Endothelial cell of umbilical vein (primary cell): ENCODE measurements at regions not wholly inside any gene's neighbourhood (a gene's known extent, or its start where the extent isn't known, plus 50 kb on each side); places are given as distances from the start of the nearest gene placed in this dataset.

ENCODE experiments used
- BruUV-seq: library from RNA; stranded (reverse); fragments of 400-500 nt; replicated peaks from 2 replicates; lab custom pipeline; 2021; lab: Mats Ljungman, UMichigan
- CTCF ChIA-PET: fragments of 300-600, 350-600 bp; sonication (Branson Sonifier 250); formaldehyde crosslinking; loops from one replicate; lab custom pipeline; 2021; ENCODE audit warnings: antibody characterized with exemption, inconsistent platforms; lab: Charles Lee
- POLR2A ChIA-PET: fragments of 300-600, 350-600 bp; sonication (Branson Sonifier 250); formaldehyde crosslinking; loops from one replicate; lab custom pipeline; 2021; ENCODE audit warnings: antibody characterized with exemption, inconsistent platforms; lab: Charles Lee
- DNase-seq: peaks from one replicate; pipeline ENCODE4 v3.0.0-alpha.2; 2011; ENCODE audit warnings: low read depth, low spot score
- FAIRE-seq: peaks from 2 replicates; lab custom pipeline; 2011; peaks lifted over from hg19 to GRCh38; lab: Jason Lieb, UNC
- H2AFZ ChIP-seq: 2 replicates; pipeline ENCODE4 v1.6.0; 2012; ENCODE audit warnings: low read depth, low read length, control low read depth, inconsistent platforms
- H3K27ac ChIP-seq: 2 replicates; pipeline ENCODE4 v1.5.1; 2011; ENCODE audit warnings: low read depth, mild to moderate bottlenecking, control low read depth, low read length, moderate library complexity; ENCODE audit not compliant: insufficient read depth
- H3K27me3 ChIP-seq, 2 experiments: 2 replicates each; pipeline versions ENCODE4 v1.6.0 to v1.6.1; 2011; ENCODE audit warnings: low read length in 2 of 2, mixed read lengths in 1 of 2; ENCODE audit not compliant: control insufficient read depth in 2 of 2, insufficient read depth in 2 of 2
- H3K36me3 ChIP-seq, 2 experiments: 2 replicates in 1 of 2; 3 replicates in 1 of 2; pipeline ENCODE4 v1.5.1; 2011; ENCODE audit warnings: low read length in 2 of 2, mild to moderate bottlenecking in 1 of 2, moderate library complexity in 1 of 2; ENCODE audit not compliant: control insufficient read depth in 2 of 2, insufficient read depth in 2 of 2; ENCODE audit errors: extremely low read depth in 1 of 2
- H3K4me1 ChIP-seq: 3 replicates; pipeline ENCODE4 v1.5.1; 2011; ENCODE audit warnings: mild to moderate bottlenecking, low read length; ENCODE audit not compliant: control insufficient read depth, insufficient read depth; ENCODE audit errors: extremely low read depth
- H3K4me2 ChIP-seq: 2 replicates; pipeline ENCODE4 v1.6.1; 2011; ENCODE audit warnings: low read length, control low read depth, mixed read lengths; ENCODE audit not compliant: insufficient read depth
- H3K4me3 ChIP-seq, 3 experiments: fragments of 200-600 bp in 1 of 3; sonication (generic), shearing (Covaris generic) in 1 of 3; replicated peaks in 1 of 3; 2 replicates each; pipeline ENCODE4 v1.5.1; 2011 to 2016; ENCODE audit warnings: control low read depth in 3 of 3, low read length in 3 of 3, mild to moderate bottlenecking in 2 of 3, inconsistent platforms in 1 of 3, low read depth in 1 of 3, moderate library complexity in 1 of 3; ENCODE audit not compliant: insufficient read depth in 1 of 3
- H3K79me2 ChIP-seq: 2 replicates; pipeline ENCODE4 v1.6.0; 2012; ENCODE audit warnings: low read length, inconsistent platforms; ENCODE audit not compliant: control insufficient read depth, insufficient read depth
- H3K9ac ChIP-seq: replicated peaks from 2 replicates; pipeline ENCODE3; 2011; ENCODE audit warnings: low read length, control low read depth; ENCODE audit not compliant: insufficient read depth; ENCODE audit errors: extremely low read depth
- H3K9me1 ChIP-seq: replicated peaks from 3 replicates; pipeline ENCODE4 v1.6.0; 2011; ENCODE audit warnings: mild to moderate bottlenecking, low read length; ENCODE audit not compliant: control insufficient read depth, insufficient read depth; ENCODE audit errors: extremely low read depth
- H3K9me3 ChIP-seq: replicated peaks from 2 replicates; pipeline ENCODE4 v1.5.1; 2012; ENCODE audit warnings: low read length, inconsistent platforms; ENCODE audit not compliant: control insufficient read depth, insufficient read depth
- H4K20me1 ChIP-seq: replicated peaks from 2 replicates; pipeline ENCODE3; 2011; ENCODE audit warnings: mild to moderate bottlenecking, low read length; ENCODE audit not compliant: control insufficient read depth, insufficient read depth; ENCODE audit errors: extremely low read depth
- CTCF ChIP-seq, 2 donors: IDR thresholded peaks; 1 replicate in 1 of 2; 2 replicates in 1 of 2; pipeline ENCODE4 v1.5.1; 2011; ENCODE audit warnings: low read length in 2 of 2, mild to moderate bottlenecking in 2 of 2, moderate library complexity in 2 of 2, control low read depth in 1 of 2, inconsistent platforms in 1 of 2, low read depth in 1 of 2; ENCODE audit not compliant: insufficient read depth in 1 of 2; ENCODE audit errors: extremely low read depth in 1 of 2
- EZH2 ChIP-seq: IDR thresholded peaks from 2 replicates; pipeline ENCODE4 v1.6.1; 2012; ENCODE audit warnings: borderline replicate concordance, low read depth, mild to moderate bottlenecking, moderate library complexity, low read length, inconsistent platforms; ENCODE audit not compliant: severe bottlenecking
- FOS ChIP-seq: IDR thresholded peaks from 2 replicates; pipeline ENCODE4 v1.6.1; 2011; ENCODE audit warnings: mild to moderate bottlenecking, low read length, moderate library complexity, borderline replicate concordance; ENCODE audit not compliant: insufficient read depth
- GATA2 ChIP-seq: IDR thresholded peaks from 2 replicates; pipeline ENCODE4 v1.7.0; 2011; ENCODE audit warnings: low read depth, mild to moderate bottlenecking, moderate library complexity, mixed read lengths, low read length; ENCODE audit not compliant: insufficient read length, insufficient read depth
- JUN ChIP-seq: IDR thresholded peaks from 2 replicates; pipeline ENCODE4 v1.6.1; 2011; ENCODE audit warnings: borderline replicate concordance, low read depth; ENCODE audit not compliant: insufficient read length, insufficient read depth
- MAX ChIP-seq: IDR thresholded peaks from 2 replicates; pipeline ENCODE4 v1.6.1; 2011; ENCODE audit not compliant: insufficient read depth, insufficient read length
- MYC ChIP-seq: IDR thresholded peaks from one replicate; pipeline ENCODE4 v1.6.1; 2011; ENCODE audit warnings: mild to moderate bottlenecking, low read depth, low read length
- POLR2A ChIP-seq: IDR thresholded peaks from 2 replicates; pipeline ENCODE4 v1.6.1; 2012; ENCODE audit warnings: low read depth, mild to moderate bottlenecking, control low read depth, low read length
- POLR2AphosphoS5 ChIP-seq: IDR thresholded peaks from 2 replicates; pipeline ENCODE4 v1.6.1; 2012; ENCODE audit warnings: low read depth, mild to moderate bottlenecking, control low read depth, low read length, moderate library complexity; ENCODE audit not compliant: insufficient read depth
- dilution Hi-C: fragments of 300-500 bp; cut with MboI; formaldehyde crosslinking; loops from one replicate; pipeline ENCODE4 v1.15.0; 2019; ENCODE audit warnings: low sequenced_read_pairs; ENCODE audit not compliant: extremely low pct_ligation_motif_present
- intact Hi-C: fragments of 100-400 bp; cut with micrococcal nuclease; formaldehyde crosslinking; loops from one replicate; pipeline ENCODE4 v1.10.0; 2022

DNA sequence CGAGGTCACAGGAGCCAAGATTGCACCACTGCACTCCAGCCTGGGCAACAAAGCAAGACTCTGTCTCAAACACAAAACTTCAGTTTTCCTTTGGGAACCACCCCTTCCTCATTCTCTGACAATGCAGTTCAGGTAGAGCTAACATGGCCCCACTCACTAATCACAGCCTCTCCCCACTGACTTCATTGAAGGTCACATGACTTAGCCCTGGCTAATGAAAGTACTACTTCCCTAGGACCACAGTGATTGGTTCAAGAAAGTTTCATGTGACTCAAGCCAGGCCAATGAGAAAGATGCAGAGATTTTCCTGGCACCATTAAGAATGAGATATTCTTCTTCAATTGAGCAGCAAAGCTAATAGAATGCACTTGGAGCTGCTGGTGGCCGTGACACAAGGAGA is 67.2 kb upstream of the GPBP1 start:
- no peak for TF ChIP-seq JUN
- TF ChIP-seq POLR2AphosphoS5: no peak
- no peak for TF ChIP-seq MAX
- TF ChIP-seq POLR2A: no peak
- no peaks in the 10 kb centered on the region for H3K9me1 ChIP-seq
- H3K4me2 ChIP-seq: no peak overlapping the region
- peaks cover 2% of the 10 kb centered on the region for H4K20me1 ChIP-seq
- H3K9ac ChIP-seq: no peak overlapping the region
- FAIRE-seq (no peak), DNase-seq (no peak)
- H3K4me1 ChIP-seq: no peaks in the 10 kb centered on the region
- no TSS peak for BruUV-seq
- no peaks in the 10 kb centered on the region for H3K9me3 ChIP-seq
- H3K27me3 ChIP-seq: no peaks in the 10 kb centered on the region
- ChIA-PET CTCF (no interaction called here), POLR2A (no interaction called here)
- intact Hi-C loops (no loop called here), dilution Hi-C loops (no loop called here)
- H2AFZ ChIP-seq: no peak overlapping the region
- H3K36me3 ChIP-seq: no peaks in the 10 kb centered on the region
- H3K79me2 ChIP-seq: no peaks in the 10 kb centered on the region
- no peak overlapping the region for H3K4me3 ChIP-seq
- H3K27ac ChIP-seq: no peak overlapping the region

DNA sequence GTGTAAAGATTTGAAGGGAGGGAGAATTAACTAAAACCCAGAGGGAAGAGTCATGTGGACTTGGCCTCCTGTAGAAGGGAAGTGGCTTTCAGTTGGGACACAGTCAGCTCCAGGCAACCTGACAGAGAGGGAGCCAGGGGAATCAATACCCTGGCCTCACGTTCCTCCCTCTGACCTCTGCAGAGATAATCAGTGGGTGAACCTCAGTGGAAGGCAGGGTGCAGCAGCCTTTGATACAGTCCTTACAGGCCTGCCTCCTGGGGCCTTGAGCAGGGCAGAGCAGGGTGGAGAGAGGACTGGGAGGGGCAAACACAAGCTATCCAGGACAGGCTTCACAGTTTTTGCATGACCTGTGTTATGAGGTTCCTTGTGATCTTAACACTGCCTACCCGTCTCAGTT is 61.9 kb upstream of the GPBP1 start:
- Histone ChIP-seq H3K9ac (no peak overlapping the region), H3K4me3 (no peak overlapping the region), H3K36me3 (no peaks in the 10 kb centered on the region), H3K27me3 (peaks cover 2 to 4% of the 10 kb centered on the region in 2 experiments), H2AFZ (no peak overlapping the region), H4K20me1 (no peaks in the 10 kb centered on the region), H3K9me3 (no peaks in the 10 kb centered on the region), H3K4me2 (no peak overlapping the region), H3K4me1 (no peaks in the 10 kb centered on the region), H3K27ac (no peak overlapping the region), H3K79me2 (no peaks in the 10 kb centered on the region), H3K9me1 (no peaks in the 10 kb centered on the region)
- intact Hi-C loops: no loop called here
- dilution Hi-C loops: no loop called here
- FAIRE-seq (no peak), DNase-seq (no peak)
- BruUV-seq: no TSS peak
- ChIA-PET POLR2A (no interaction called here), CTCF (no interaction called here)
- TF ChIP-seq EZH2: no peak
- no peak for TF ChIP-seq POLR2AphosphoS5
- no peak for TF ChIP-seq CTCF (IDR thresholded peaks at IDR 0.05; ENCODE audit: extremely low read depth in 1 of 2, insufficient read depth in 1 of 2, low read depth in 1 of 2, low read length in 2 of 2)
- no peak for TF ChIP-seq MAX
- TF ChIP-seq GATA2: no peak
- no peak for TF ChIP-seq FOS
- TF ChIP-seq POLR2A: no peak
- no peak for TF ChIP-seq MYC
- TF ChIP-seq JUN: no peak
